ENCODE measurements at regions not wholly inside any gene's neighbourhood (a gene's known extent, or its start where the extent isn't known, plus 50 kb on each side); places are given as distances from the start of the nearest gene placed in this dataset.

DNA sequence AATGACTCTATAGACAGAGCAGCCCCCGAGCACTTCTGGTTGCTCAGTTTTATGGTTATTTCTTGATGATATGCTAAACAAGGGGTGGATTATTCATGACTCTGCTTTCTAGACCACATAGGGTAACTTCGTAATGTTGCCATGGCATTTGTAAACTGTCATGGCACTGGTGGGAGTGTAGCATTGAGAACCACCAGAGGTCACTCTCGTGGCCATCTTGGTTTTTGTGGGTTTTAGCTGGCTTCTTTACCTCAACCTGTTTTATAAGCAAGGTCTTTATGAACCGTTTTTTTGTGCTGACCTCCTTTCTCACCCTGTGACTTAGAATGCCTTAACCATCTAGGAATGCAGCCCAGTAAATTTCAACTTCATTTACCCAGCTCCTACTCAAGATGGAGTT, 1036.2 kb upstream of the FLRT2 start:
- TF ChIP-seq, protein P1, sequence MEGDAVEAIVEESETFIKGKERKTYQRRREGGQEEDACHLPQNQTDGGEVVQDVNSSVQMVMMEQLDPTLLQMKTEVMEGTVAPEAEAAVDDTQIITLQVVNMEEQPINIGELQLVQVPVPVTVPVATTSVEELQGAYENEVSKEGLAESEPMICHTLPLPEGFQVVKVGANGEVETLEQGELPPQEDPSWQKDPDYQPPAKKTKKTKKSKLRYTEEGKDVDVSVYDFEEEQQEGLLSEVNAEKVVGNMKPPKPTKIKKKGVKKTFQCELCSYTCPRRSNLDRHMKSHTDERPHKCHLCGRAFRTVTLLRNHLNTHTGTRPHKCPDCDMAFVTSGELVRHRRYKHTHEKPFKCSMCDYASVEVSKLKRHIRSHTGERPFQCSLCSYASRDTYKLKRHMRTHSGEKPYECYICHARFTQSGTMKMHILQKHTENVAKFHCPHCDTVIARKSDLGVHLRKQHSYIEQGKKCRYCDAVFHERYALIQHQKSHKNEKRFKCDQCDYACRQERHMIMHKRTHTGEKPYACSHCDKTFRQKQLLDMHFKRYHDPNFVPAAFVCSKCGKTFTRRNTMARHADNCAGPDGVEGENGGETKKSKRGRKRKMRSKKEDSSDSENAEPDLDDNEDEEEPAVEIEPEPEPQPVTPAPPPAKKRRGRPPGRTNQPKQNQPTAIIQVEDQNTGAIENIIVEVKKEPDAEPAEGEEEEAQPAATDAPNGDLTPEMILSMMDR (IDR thresholded peaks at IDR 0.05; ENCODE audit: poor library complexity): no peak
- no peak for TF ChIP-seq EZH2 (IDR thresholded peaks at IDR 0.05; ENCODE audit: borderline replicate concordance)
- no peak for TF ChIP-seq EZH2phosphoT487 (IDR thresholded peaks at IDR 0.05; ENCODE audit: low read depth, severe bottlenecking, unreplicated experiment)
